Epithelial cell of esophagus (primary cell): ENCODE measurements at regions not wholly inside any gene's neighbourhood (a gene's known extent, or its start where the extent isn't known, plus 50 kb on each side); places are given as distances from the start of the nearest gene placed in this dataset.

Source experiments
- DNase-seq: peaks from one replicate; pipeline ENCODE4 v3.0.0; 2010; ENCODE audit warnings: low read depth
- H3K4me3 ChIP-seq: 2 replicates; pipeline ENCODE4 v1.5.1; 2011; ENCODE audit warnings: mild to moderate bottlenecking, low read length, control low read depth
- TF ChIP-seq, protein P1 (sequence below): IDR thresholded peaks from 2 replicates; pipeline ENCODE4 v1.5.1; 2011; ENCODE audit warnings: low read depth, mild to moderate bottlenecking, low read length, control low read depth, inconsistent platforms; ENCODE audit not compliant: insufficient read depth; ENCODE audit errors: missing control alignments

DNA sequence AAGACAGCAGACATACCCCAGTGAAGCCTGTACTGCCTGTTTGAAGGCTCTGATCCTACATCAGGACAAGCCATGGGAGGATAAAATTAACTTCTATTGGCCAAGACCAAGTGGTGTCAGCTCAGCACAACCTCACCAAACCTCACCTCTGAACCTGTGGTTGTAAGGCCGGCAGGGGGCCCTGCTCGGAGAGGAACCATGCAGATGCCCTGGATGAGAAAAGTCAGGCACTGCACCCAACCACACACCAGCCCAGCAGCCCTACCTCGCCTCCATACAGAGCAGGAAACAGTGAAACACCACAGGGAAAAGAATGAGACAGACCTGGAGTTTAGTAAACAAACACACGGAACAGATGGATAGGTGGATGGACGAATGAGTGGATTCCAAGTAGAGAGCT, 70.0 kb upstream of the PAX7 start:
- H3K4me3 ChIP-seq, result no peak overlapping the region
- TF ChIP-seq, protein P1, sequence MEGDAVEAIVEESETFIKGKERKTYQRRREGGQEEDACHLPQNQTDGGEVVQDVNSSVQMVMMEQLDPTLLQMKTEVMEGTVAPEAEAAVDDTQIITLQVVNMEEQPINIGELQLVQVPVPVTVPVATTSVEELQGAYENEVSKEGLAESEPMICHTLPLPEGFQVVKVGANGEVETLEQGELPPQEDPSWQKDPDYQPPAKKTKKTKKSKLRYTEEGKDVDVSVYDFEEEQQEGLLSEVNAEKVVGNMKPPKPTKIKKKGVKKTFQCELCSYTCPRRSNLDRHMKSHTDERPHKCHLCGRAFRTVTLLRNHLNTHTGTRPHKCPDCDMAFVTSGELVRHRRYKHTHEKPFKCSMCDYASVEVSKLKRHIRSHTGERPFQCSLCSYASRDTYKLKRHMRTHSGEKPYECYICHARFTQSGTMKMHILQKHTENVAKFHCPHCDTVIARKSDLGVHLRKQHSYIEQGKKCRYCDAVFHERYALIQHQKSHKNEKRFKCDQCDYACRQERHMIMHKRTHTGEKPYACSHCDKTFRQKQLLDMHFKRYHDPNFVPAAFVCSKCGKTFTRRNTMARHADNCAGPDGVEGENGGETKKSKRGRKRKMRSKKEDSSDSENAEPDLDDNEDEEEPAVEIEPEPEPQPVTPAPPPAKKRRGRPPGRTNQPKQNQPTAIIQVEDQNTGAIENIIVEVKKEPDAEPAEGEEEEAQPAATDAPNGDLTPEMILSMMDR, result no peak
- DNase-seq, result no peak

DNA sequence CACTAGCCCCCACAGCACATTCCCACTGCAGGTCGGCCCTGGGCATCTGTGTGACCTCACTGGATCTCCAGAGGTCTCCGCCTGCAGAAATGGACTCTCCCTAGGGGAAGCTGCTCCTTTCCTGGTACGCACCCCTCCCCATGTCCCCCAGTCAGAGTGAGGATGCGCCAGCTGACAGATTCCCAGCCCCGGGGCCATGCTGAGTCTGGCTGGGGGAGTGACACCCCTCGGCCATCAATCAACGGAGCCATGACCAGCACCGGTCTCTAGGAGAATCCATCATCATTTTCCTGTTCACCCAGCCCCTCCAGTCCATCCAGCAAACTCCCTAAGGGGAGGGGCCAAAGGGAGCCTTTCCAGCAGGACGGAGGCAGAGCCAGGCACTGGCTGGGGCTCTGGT, 68.7 kb upstream of the PAX7 start:
- no peak for DNase-seq

DNA sequence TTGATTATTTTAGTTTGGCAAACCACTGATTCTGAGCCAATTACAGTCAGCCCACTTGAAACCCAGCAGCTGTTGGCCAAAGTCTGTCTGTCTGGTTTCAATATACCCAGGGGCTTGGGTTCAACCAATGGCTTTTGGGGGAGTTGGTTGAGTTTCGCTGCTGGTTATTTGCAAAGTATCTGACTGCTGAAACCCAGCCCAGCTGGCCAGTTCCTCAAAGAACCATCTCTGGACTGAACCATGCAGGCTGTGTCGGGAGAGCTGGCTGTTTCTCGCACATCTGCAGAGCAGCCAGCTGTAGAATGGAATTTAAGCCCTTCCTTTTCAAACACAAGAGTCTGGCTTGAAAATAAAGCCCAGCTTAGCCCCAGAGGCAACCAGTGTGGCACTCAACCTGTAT, 66.0 kb upstream of the PAX7 start:
- no peak for DNase-seq
- H3K4me3 ChIP-seq, result no peak overlapping the region
- TF ChIP-seq, protein P1, result no peak

More for the DNA sequence above, 68.7 kb upstream of the PAX7 start:
- TF ChIP-seq, protein P1, result no peak
- no peak overlapping the region for H3K4me3 ChIP-seq

DNA sequence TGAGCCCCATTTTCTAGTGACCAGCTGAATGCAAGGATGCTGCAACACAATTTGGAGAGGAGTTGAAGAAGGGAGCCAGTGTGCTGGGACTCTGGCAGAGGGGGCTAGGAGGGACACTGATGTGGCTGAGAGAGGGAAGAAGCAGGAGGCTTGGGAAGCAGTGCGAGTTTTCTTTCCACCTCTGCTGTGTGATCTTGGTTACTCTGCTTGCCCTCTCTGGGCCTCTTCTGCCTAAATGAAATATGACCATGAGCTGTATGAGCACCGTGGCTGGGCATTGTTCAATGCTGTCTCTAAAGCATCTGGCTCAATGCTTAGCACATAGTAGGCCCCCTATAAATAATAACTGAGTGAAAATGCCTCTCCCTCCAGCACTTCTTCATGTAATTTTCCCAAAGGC, 65.3 kb upstream of the PAX7 start:
- no peak for DNase-seq
- H3K4me3 ChIP-seq, result no peak overlapping the region
- TF ChIP-seq, protein P1, result no peak

DNA sequence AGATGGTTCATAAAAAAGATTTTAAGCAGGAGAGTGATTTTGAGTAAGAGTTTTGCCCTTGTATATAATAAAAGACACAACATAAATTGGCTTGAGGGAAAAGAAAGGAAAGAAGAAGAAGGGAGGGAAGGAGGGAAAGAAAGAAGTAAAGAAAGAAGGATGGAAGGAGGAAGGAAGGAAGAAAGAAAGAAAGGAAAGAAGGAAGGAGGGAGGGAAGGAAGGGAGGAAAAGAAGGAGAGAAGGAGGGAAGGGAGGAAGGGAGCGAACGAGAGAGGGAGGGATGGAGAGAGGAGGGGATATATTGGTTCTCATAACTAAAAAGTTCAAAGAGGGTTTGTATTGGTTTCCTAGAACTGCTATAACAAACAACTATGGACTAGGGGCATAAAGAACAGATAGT, 62.2 kb upstream of the PAX7 start:
- DNase-seq, result no peak
- TF ChIP-seq, protein P1, result no peak
- H3K4me3 ChIP-seq, result no peak overlapping the region

DNA sequence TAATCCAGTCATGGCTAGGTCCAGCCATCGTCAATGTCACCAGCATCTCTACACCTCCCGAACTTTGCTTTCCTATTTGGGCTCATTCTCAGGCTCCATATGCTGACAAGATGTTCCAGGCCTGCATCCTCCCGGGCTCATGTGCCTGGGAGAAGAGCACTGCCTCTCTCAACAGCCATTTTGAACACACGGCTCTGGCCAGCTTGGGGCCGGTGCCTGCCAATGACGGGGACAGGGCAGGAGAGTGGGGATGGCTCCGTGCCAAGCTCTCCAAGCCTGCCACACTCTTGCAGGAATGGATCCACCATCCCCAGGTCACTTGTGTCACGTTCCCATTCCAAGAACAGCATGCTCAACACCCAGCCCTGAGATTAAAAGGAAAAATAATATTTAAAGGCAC, 61.4 kb upstream of the PAX7 start:
- DNase-seq, result no peak
- TF ChIP-seq, protein P1, result no peak
- H3K4me3 ChIP-seq, result no peak overlapping the region

DNA sequence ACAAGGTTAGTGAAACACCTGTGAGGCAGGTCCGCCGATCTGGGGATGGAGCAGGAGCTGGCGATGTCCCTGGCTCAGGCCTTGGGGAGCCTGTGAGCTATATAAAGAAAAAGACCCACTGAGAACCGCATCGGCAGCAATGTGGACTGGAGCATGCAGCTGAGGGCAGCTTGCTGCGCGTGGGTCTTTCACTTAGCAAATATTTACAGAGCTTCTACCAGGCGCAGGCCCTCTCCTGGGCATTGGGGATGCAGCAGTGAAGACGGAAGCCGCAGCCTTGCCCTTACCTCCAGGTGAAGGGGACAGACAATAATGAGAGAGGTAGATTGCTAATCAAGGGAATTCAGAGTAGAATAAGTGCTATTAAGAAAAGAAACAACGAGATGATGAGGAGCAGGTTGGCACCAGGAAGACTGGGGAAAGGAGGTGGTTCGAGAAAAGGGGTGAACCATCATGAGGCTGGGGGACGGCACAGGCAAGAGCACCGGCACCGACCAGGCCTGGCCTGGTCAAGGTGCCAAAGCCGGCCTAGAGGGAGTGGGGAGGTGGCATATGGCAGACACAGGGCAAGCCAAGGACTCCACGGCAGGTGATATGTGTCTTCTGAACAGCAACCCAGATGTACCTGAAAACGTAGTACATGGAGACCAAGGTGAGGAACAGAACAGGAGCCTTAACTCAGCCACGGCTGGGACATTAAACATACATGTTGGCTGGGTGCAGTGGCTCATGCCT, 60.7 kb upstream of the PAX7 start:
- H3K4me3 ChIP-seq, result no peak overlapping the region
- no peak for DNase-seq
- TF ChIP-seq, protein P1, result no peak
